AG09319 (cell line): ENCODE measurements at regions not wholly inside any gene's neighbourhood (a gene's known extent, or its start where the extent isn't known, plus 50 kb on each side); places are given as distances from the start of the nearest gene placed in this dataset.

Experiments
- DNase-seq: peaks from one replicate; pipeline ENCODE4 v3.0.0-alpha.2; 2010; ENCODE audit warnings: low read depth; ENCODE audit errors: extremely low read depth
- CTCF ChIP-seq: IDR thresholded peaks from 2 replicates; pipeline ENCODE4 v1.5.1; 2011; ENCODE audit warnings: low read depth, mild to moderate bottlenecking, inconsistent platforms, low read length, moderate library complexity

DNA sequence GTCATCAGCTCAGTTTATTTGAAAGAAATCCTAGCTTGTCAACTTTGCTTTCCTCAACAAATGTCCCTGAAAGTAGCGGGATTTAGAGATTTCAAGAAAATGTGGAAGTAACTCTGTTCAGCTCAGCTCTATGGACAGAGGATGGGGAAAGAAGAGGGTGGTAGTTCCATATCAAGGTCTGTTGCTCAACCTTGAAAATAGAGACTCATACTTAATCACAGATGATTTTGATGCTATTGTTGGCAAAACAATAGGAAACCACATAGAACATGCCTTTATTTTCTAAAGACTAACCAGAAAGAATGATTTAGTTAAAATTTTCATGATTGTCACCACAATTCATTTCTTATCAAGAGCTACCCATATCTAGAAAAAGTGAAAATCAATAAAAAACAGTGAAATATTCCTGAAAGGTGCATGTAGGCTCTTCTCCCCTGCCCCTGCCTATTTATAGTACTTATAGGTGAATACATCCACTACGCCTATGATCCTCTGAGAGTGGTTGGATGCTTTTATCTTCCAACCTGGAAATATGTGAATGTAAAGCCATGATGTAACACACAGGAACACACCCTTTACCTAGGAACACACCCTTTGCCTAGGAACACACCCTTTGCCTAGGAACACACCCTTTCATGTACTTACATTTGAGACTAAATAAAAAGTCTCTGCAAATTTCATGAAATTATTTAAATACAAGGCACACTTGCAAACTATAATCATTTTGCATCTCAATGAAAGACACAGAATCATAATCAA is 65.8 kb downstream of the ETAA1 start:
- no peak for DNase-seq
- TF ChIP-seq CTCF, result no peak

DNA sequence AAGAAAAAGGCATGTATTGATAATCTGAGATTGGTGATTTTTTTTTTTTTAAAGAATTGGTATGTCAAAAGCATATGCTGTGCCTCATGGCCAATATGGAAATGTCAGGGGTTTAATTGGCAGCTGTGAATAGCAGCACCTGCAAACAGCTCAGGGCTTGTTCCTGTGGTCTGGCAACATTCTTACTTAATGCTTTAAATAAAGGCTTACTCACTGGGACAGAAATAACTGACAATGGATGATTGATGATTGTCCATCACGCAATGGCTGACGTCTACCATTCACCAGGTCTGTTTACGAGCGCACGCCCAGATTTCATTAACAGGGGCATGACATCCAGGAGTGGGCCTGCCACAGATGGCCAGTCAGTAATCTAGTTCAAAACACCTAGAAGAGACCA is 66.7 kb downstream of the ETAA1 start:
- TF ChIP-seq CTCF, result no peak
- no peak for DNase-seq

DNA sequence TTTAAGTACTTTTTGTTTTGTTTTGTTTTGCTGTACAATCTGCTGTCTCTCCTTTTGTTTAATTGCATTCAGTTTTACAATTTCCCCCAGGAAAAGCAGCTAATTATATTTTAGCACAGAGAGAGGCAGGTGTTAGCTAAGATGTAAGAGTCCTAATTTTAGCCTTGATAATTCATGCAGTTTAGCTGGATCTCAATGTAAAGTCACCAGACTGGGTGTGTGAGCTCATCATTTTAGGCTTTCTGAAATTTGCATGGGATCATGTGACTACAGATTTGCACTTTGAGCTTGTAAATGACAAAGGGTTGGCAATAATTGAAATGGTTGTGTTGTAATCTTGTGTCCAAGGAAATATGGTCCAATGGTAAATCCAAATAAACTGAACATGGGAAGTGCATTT is 68.5 kb downstream of the ETAA1 start:
- DNase-seq, result no peak
- TF ChIP-seq CTCF, result no peak

- no peak for TF ChIP-seq CTCF
- DNase-seq, result no peak
These were observed 69.6 kb downstream of the ETAA1 start for GRCh38 chr2:67466734-67467133.

- no peak for DNase-seq
- no peak for TF ChIP-seq CTCF
These were observed 74.5 kb downstream of the ETAA1 start for GRCh38 chr2:67471681-67472080.

- peak; percentile 50 for TF ChIP-seq CTCF
These were observed 80.0 kb downstream of the ETAA1 start for GRCh38 chr2:67476809-67477790.

GRCh38 chr2:67479261-67479660 is 82.1 kb downstream of the ETAA1 start:
- no peak for TF ChIP-seq CTCF
- no peak for DNase-seq

More at GRCh38 chr2:67476809-67477790, 80.0 kb downstream of the ETAA1 start:
- peak; percentile 23 for DNase-seq
